Nephron (organoid): ENCODE measurements at regions not wholly inside any gene's neighbourhood (a gene's known extent, or its start where the extent isn't known, plus 50 kb on each side); places are given as distances from the start of the nearest gene placed in this dataset.

Experiments
- H3K27ac Mint-ChIP-seq, 3 experiments: 2 replicates each; pipeline ENCODE4 v1.8.0; 2020; ENCODE audit warnings: mixed read lengths in 3 of 3, mild to moderate bottlenecking in 2 of 3, moderate library complexity in 1 of 3
- H3K27me3 Mint-ChIP-seq: 2 replicates; pipeline ENCODE4 v1.8.0; 2021; ENCODE audit warnings: low read depth, mild to moderate bottlenecking, moderate library complexity, mixed read lengths
- H3K36me3 Mint-ChIP-seq: 2 replicates; pipeline ENCODE4 v1.8.0; 2020; ENCODE audit warnings: low read depth, mixed read lengths
- H3K4me1 Mint-ChIP-seq: 2 replicates; pipeline ENCODE4 v1.8.0; 2020; ENCODE audit warnings: mixed read lengths
- H3K4me3 Mint-ChIP-seq, 3 experiments: 2 replicates each; pipeline ENCODE4 v1.8.0; 2020; ENCODE audit warnings: mild to moderate bottlenecking in 3 of 3, mixed read lengths in 3 of 3, moderate library complexity in 2 of 3
- H3K9me3 Mint-ChIP-seq: 2 replicates; pipeline ENCODE4 v1.8.0; 2020; ENCODE audit warnings: mixed read lengths
- CTCF ChIP-seq, 3 experiments: fragments of 200-600 bp; sonication (generic); IDR thresholded peaks; one replicate each; pipeline ENCODE4 v1.5.0; 2021; ENCODE audit warnings: antibody characterized with exemption in 3 of 3; ENCODE audit not compliant: unreplicated experiment in 3 of 3

GRCh38 chr10:132133449-132134240 is 53.1 kb upstream of the DPYSL4 start:
- Mint-ChIP-seq H3K4me1 (peaks cover 18% of the 10 kb centered on the region), H3K9me3 (peaks cover 6% of the 10 kb centered on the region), H3K27me3 (peaks cover 8% of the 10 kb centered on the region), H3K36me3 (no peaks in the 10 kb centered on the region), H3K4me3 (no peak overlapping the region), H3K27ac (no peak overlapping the region)
- TF ChIP-seq CTCF (IDR thresholded peaks at IDR 0.05; ENCODE audit: unreplicated experiment in 3 of 3): no peak

DNA sequence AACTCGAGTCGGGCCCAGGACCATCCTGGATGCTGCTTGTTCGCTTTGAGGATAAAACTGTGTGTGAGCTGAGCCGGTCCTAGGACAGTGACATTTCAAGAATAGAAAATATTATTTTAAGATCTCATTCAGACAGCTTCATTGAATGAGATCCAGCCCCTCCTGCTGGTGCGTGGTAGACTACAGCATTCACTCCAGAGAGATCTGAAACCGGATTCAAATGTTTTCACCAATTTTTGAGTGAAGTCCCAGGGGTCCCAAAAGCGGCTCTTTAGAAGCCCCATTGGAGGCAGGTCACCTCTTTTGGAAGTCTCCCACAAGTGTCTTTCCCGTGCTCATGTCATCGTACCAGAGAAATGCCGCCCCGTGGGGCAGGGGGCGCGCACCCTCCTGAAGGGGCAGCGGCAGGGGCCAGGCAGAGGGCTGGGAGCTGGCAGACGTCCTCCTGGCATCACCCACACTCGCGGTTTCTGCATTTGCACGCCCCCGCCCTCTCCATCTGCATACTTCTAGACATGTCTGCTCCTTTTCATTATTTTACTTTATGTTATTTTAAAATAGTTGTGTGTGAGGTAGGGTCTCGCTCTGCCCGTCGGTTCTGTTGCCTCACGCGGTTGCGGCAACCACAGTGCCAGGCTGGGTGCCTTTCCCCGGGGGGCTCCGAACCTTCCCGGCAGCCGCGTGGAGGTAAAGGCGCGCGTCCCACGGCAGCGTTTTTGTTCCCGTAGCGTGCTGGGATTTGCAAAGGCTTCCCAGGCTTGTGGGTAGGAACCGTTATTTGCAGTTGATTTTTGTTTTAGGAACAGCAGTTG is 52.3 kb upstream of the DPYSL4 start:
- H3K27me3 Mint-ChIP-seq: peaks cover 8% of the 10 kb centered on the region
- H3K9me3 Mint-ChIP-seq: no peaks in the 10 kb centered on the region
- H3K27ac Mint-ChIP-seq: no peak overlapping the region
- TF ChIP-seq CTCF (IDR thresholded peaks at IDR 0.05; ENCODE audit: unreplicated experiment in 3 of 3): no peak
- H3K4me1 Mint-ChIP-seq: peaks cover 18% of the 10 kb centered on the region
- no peaks in the 10 kb centered on the region for H3K36me3 Mint-ChIP-seq
- no peak overlapping the region for H3K4me3 Mint-ChIP-seq

- TF ChIP-seq CTCF (IDR thresholded peaks at IDR 0.05; ENCODE audit: unreplicated experiment in 3 of 3): no peak
- H3K36me3 Mint-ChIP-seq: no peaks in the 10 kb centered on the region
- no peaks in the 10 kb centered on the region for H3K9me3 Mint-ChIP-seq
- no peak overlapping the region for H3K4me3 Mint-ChIP-seq
- H3K27ac Mint-ChIP-seq: no peak overlapping the region
- H3K4me1 Mint-ChIP-seq: peaks cover 18% of the 10 kb centered on the region
- peaks cover 4% of the 10 kb centered on the region for H3K27me3 Mint-ChIP-seq
These were observed 51.5 kb upstream of the DPYSL4 start for GRCh38 chr10:132135053-132135872.

- no peak for TF ChIP-seq CTCF (IDR thresholded peaks at IDR 0.05; ENCODE audit: unreplicated experiment in 3 of 3)
- Mint-ChIP-seq H3K27me3 (peaks cover 3% of the 10 kb centered on the region), H3K4me3 (no peak overlapping the region), H3K36me3 (no peaks in the 10 kb centered on the region), H3K27ac (no peak overlapping the region), H3K4me1 (peaks cover 18% of the 10 kb centered on the region), H3K9me3 (no peaks in the 10 kb centered on the region)
These were observed 50.6 kb upstream of the DPYSL4 start for GRCh38 chr10:132136097-132136521.

- H3K27ac Mint-ChIP-seq: no peak overlapping the region
These were observed 50.1 kb upstream of the DPYSL4 start for GRCh38 chr10:132136689-132137088.

More at GRCh38 chr10:132136689-132137088, 50.1 kb upstream of the DPYSL4 start:
- Mint-ChIP-seq H3K27me3 (peaks cover 3% of the 10 kb centered on the region), H3K4me3 (no peak overlapping the region), H3K9me3 (no peaks in the 10 kb centered on the region), H3K36me3 (no peaks in the 10 kb centered on the region), H3K4me1 (peaks cover 18% of the 10 kb centered on the region)
- no peak for TF ChIP-seq CTCF (IDR thresholded peaks at IDR 0.05; ENCODE audit: unreplicated experiment in 3 of 3)
